OCI-LY1 (cell line): ENCODE measurements at regions not wholly inside any gene's neighbourhood (a gene's known extent, or its start where the extent isn't known, plus 50 kb on each side); places are given as distances from the start of the nearest gene placed in this dataset.

ENCODE experiments used
- H2AFZ ChIP-seq: fragments of 200-600 bp; sonication (generic), shearing (Covaris generic); 2 replicates; pipeline ENCODE4 v1.6.0; 2014; ENCODE audit warnings: antibody characterized with exemption, mild to moderate bottlenecking, low read length
- H3F3A ChIP-seq: fragments of 200-600 bp; sonication (generic), shearing (Covaris generic); 2 replicates; pipeline ENCODE4 v1.6.0; 2014; ENCODE audit warnings: mild to moderate bottlenecking, antibody characterized with exemption, low read length, moderate library complexity; ENCODE audit not compliant: insufficient read depth
- H3K27ac ChIP-seq: fragments of 200-600 bp; sonication (generic); 2 replicates; pipeline ENCODE4 v1.5.1; 2014; ENCODE audit warnings: low read length, mixed run types, mild to moderate bottlenecking, low read depth; ENCODE audit not compliant: poor library complexity, severe bottlenecking
- H3K27me3 ChIP-seq: fragments of 200-600 bp; sonication (generic); 2 replicates; pipeline ENCODE4 v1.6.0; 2014; ENCODE audit warnings: antibody characterized with exemption, mild to moderate bottlenecking, low read length, moderate library complexity; ENCODE audit not compliant: insufficient read depth
- H3K36me3 ChIP-seq: fragments of 200-600 bp; sonication (generic); 2 replicates; pipeline ENCODE4 v1.6.1; 2014; ENCODE audit warnings: mild to moderate bottlenecking, antibody characterized with exemption, low read length, moderate library complexity, mixed read lengths; ENCODE audit not compliant: insufficient read depth
- H3K4me1 ChIP-seq: fragments of 200-600 bp; sonication (generic); 2 replicates; pipeline ENCODE4 v1.5.1; 2014; ENCODE audit warnings: mild to moderate bottlenecking, low read length, moderate library complexity; ENCODE audit not compliant: insufficient read depth, severe bottlenecking
- H3K4me2 ChIP-seq: fragments of 200-600 bp; sonication (generic), shearing (Covaris generic); 2 replicates; pipeline ENCODE4 v1.6.1; 2014; ENCODE audit warnings: low read length
- H3K4me3 ChIP-seq: fragments of 200-600 bp; sonication (generic); 2 replicates; pipeline ENCODE4 v1.5.1; 2014; ENCODE audit warnings: low read length, low read depth, mild to moderate bottlenecking, mixed read lengths; ENCODE audit not compliant: poor library complexity, severe bottlenecking
- H3K79me2 ChIP-seq: fragments of 200-600 bp; shearing (Covaris generic); 2 replicates; pipeline ENCODE4 v1.6.1; 2016; ENCODE audit warnings: mixed run types, low read length, mixed read lengths; ENCODE audit not compliant: insufficient read depth
- H3K9ac ChIP-seq: fragments of 200-600 bp; sonication (generic), shearing (Covaris generic); 2 replicates; pipeline ENCODE4 v1.6.1; 2014; ENCODE audit warnings: mild to moderate bottlenecking, low read length, mixed read lengths
- H3K9me2 ChIP-seq: fragments of 200-600 bp; sonication (generic), shearing (Covaris generic); 2 replicates; pipeline ENCODE4 v1.6.1; 2014; ENCODE audit warnings: low read depth, mild to moderate bottlenecking, low read length, mixed read lengths
- H3K9me3 ChIP-seq: fragments of 200-600 bp; shearing (Covaris generic); 2 replicates; pipeline ENCODE4 v1.6.1; 2014; ENCODE audit warnings: low read length, mixed read lengths
- H4K20me1 ChIP-seq: fragments of 200-600 bp; sonication (generic), shearing (Covaris generic); 2 replicates; pipeline ENCODE4 v1.6.0; 2016; ENCODE audit warnings: mild to moderate bottlenecking, low read length; ENCODE audit not compliant: insufficient read depth
- CTCF ChIP-seq: fragments of 200-600 bp; sonication (generic), shearing (Covaris generic); IDR thresholded peaks from 2 replicates; pipeline ENCODE4 v1.5.1; 2017; ENCODE audit warnings: mild to moderate bottlenecking, antibody characterized with exemption, low read length, moderate library complexity, mixed read lengths
- EZH2 ChIP-seq: fragments of 200-600 bp; sonication (generic), shearing (Covaris generic); IDR thresholded peaks from 2 replicates; pipeline ENCODE4 v1.8.0; 2017; ENCODE audit warnings: borderline replicate concordance, mixed run types, mild to moderate bottlenecking, antibody characterized with exemption, low read length, moderate library complexity, mixed read lengths

- H3K27me3 ChIP-seq, result no peaks in the 10 kb centered on the region
- no peak overlapping the region for H2AFZ ChIP-seq
- H3K9ac ChIP-seq, result no peak overlapping the region
- H3F3A ChIP-seq, result no peaks in the 10 kb centered on the region
- no peaks in the 10 kb centered on the region for H3K4me1 ChIP-seq
- H3K36me3 ChIP-seq, result no peaks in the 10 kb centered on the region
- no peak overlapping the region for H3K27ac ChIP-seq
- H3K4me2 ChIP-seq, result no peak overlapping the region
- no peaks in the 10 kb centered on the region for H3K79me2 ChIP-seq
- no peaks in the 10 kb centered on the region for H4K20me1 ChIP-seq
- TF ChIP-seq CTCF (no peak), EZH2 (no peak)
- H3K9me3 ChIP-seq, result no peaks in the 10 kb centered on the region
- H3K4me3 ChIP-seq, result no peak overlapping the region
- H3K9me2 ChIP-seq, result no peaks in the 10 kb centered on the region
Measured at GRCh38 chr13:54232700-54233099, 1204.1 kb downstream of the OLFM4 start.

GRCh38 chr13:54234607-54235006, 1206.0 kb downstream of the OLFM4 start:
- no peaks in the 10 kb centered on the region for H3K4me1 ChIP-seq
- H3K9ac ChIP-seq, result no peak overlapping the region
- H3K9me2 ChIP-seq, result no peaks in the 10 kb centered on the region
- H3K4me2 ChIP-seq, result no peak overlapping the region
- no peaks in the 10 kb centered on the region for H3K9me3 ChIP-seq
- H3K27me3 ChIP-seq, result no peaks in the 10 kb centered on the region
- H4K20me1 ChIP-seq, result no peaks in the 10 kb centered on the region
- no peak overlapping the region for H3K27ac ChIP-seq
- no peaks in the 10 kb centered on the region for H3K36me3 ChIP-seq
- H3F3A ChIP-seq, result no peaks in the 10 kb centered on the region
- TF ChIP-seq CTCF, result no peak
- TF ChIP-seq EZH2, result no peak
- H3K79me2 ChIP-seq, result no peaks in the 10 kb centered on the region
- no peak overlapping the region for H2AFZ ChIP-seq
- H3K4me3 ChIP-seq, result no peak overlapping the region

GRCh38 chr13:54241719-54242118, 1213.1 kb downstream of the OLFM4 start:
- Histone ChIP-seq H3K4me1 (no peaks in the 10 kb centered on the region), H3K79me2 (no peaks in the 10 kb centered on the region), H3K9ac (no peak overlapping the region), H4K20me1 (no peaks in the 10 kb centered on the region), H2AFZ (no peak overlapping the region), H3K27ac (no peak overlapping the region), H3K4me2 (no peak overlapping the region), H3K4me3 (no peak overlapping the region), H3K9me2 (no peaks in the 10 kb centered on the region), H3K36me3 (no peaks in the 10 kb centered on the region), H3F3A (no peaks in the 10 kb centered on the region), H3K9me3 (no peaks in the 10 kb centered on the region), H3K27me3 (no peaks in the 10 kb centered on the region)
- TF ChIP-seq CTCF, result no peak
- no peak for TF ChIP-seq EZH2
